Testis (tissue), 2 donors: ENCODE measurements at regions not wholly inside any gene's neighbourhood (a gene's known extent, or its start where the extent isn't known, plus 50 kb on each side); places are given as distances from the start of the nearest gene placed in this dataset.

Source experiments
- DNase-seq: peaks from one replicate; pipeline ENCODE4 v3.0.0-alpha.2; 2019
- H3K27ac ChIP-seq, 2 donors: fragments of 200-600 bp; sonication (generic); one replicate each; pipeline ENCODE4 v1.5.1; 2019
- H3K27me3 ChIP-seq: fragments of 200-600 bp; sonication (generic); one replicate; pipeline ENCODE4 v1.5.1; 2019
- H3K36me3 ChIP-seq: fragments of 200-600 bp; sonication (generic); one replicate; pipeline ENCODE4 v1.5.1; 2017; ENCODE audit warnings: low read depth; ENCODE audit errors: missing control alignments
- H3K4me1 ChIP-seq: fragments of 200-600 bp; sonication (generic); one replicate; pipeline ENCODE4 v1.5.1; 2019
- H3K4me3 ChIP-seq, 2 donors: fragments of 200-600 bp; sonication (generic); one replicate each; pipeline ENCODE4 v1.5.1; 2017 to 2019
- H3K9me3 ChIP-seq: fragments of 200-600 bp; sonication (generic); one replicate; pipeline ENCODE4 v1.5.1; 2017
- CTCF ChIP-seq, 3 experiments: fragments of 450-650 bp in 2 of 3; fragments of 200-600 bp in 1 of 3; sonication (generic) in 1 of 3; IDR thresholded peaks; one replicate each; pipeline ENCODE4 v1.5.1; 2016 to 2019; ENCODE audit warnings: antibody characterized with exemption in 3 of 3, mild to moderate bottlenecking in 2 of 3, moderate library complexity in 1 of 3
- POLR2A ChIP-seq: fragments of 450-650 bp; IDR thresholded peaks from one replicate; pipeline ENCODE4 v1.6.1; 2017; ENCODE audit warnings: antibody characterized with exemption, mild to moderate bottlenecking, moderate library complexity
- WGBS, 2 donors: methylation state at CpG; one replicate each; pipeline ENCODE4 v1.1.5; 2018; 5-methylcytosine and 5-hydroxymethylcytosine counted together
- intact Hi-C: fragments of 100-400 bp; cut with DNase I; formaldehyde crosslinking; loops from one replicate; pipeline ENCODE4 v1.15.1; 2023; ENCODE audit warnings: low total_unique reads

GRCh38 chr5:145044970-145045369, 790.2 kb downstream of the PRELID2 start:
- intact Hi-C loops, result no loop called here
- 92 to 96% methylated on average over 1 of the region's 1 CpG for WGBS, 2 donors

DNA sequence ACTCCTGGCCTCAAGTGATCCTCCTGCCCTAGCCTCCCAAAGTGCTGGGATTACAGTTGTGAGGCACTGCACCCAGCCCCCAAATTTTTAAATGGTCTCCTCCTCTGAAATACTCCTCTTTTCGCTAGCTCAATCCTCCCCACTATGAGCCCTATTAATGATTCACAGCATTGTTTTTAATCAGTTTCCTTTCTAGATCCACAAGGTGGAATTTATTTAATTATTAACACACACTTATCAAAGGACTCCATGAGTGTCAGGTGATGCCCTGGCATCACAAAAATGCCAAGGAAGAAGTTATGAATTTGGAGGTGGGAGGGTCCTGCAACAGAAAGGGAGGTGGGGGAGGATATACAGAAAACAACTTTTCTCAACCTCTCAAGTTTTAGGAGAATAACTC, 806.5 kb downstream of the PRELID2 start:
- no peak for TF ChIP-seq POLR2A
- no peak for TF ChIP-seq CTCF (IDR thresholded peaks at IDR 0.05)
- Histone ChIP-seq H3K9me3 (no peaks in the 10 kb centered on the region), H3K27ac (no peak overlapping the region), H3K27me3 (no peaks in the 10 kb centered on the region), H3K4me1 (no peaks in the 10 kb centered on the region), H3K36me3 (no peaks in the 10 kb centered on the region), H3K4me3 (no peak overlapping the region)
- 80 to 87% methylated on average over 1 of the region's 1 CpG for WGBS, 2 donors
- intact Hi-C loops, result no loop called here
- no peak for DNase-seq

More at GRCh38 chr5:145044970-145045369, 790.2 kb downstream of the PRELID2 start:
- no peaks in the 10 kb centered on the region for H3K4me1 ChIP-seq
- H3K36me3 ChIP-seq, result no peaks in the 10 kb centered on the region
- DNase-seq, result no peak
- H3K9me3 ChIP-seq, result no peaks in the 10 kb centered on the region
- H3K4me3 ChIP-seq, result no peak overlapping the region
- TF ChIP-seq CTCF (IDR thresholded peaks at IDR 0.05), result no peak
- no peak for TF ChIP-seq POLR2A
- no peaks in the 10 kb centered on the region for H3K27me3 ChIP-seq
- H3K27ac ChIP-seq, result no peak overlapping the region

DNA sequence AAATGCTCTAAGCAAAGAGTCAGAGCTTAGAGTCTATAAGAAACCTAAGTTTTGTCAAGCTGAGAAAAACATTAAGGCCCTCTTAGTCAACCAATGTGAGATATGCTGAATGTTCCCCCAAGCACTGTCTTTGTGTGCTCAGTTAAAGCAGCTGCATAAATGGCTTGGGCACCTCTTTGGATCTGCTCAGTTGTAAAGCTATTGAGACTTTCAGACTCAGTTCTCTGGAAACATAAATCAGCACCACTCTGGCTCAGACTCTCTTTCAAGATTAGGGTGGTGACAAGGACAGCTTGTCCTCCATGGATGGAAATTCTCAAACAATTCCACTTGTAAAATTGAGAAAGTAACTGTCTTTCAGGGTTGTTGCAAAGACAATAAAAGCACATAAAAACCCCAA, 807.9 kb downstream of the PRELID2 start:
- no peaks in the 10 kb centered on the region for H3K9me3 ChIP-seq
- no peak overlapping the region for H3K27ac ChIP-seq
- no peak for DNase-seq
- intact Hi-C loops, result no loop called here
- no peaks in the 10 kb centered on the region for H3K27me3 ChIP-seq
- TF ChIP-seq CTCF (IDR thresholded peaks at IDR 0.05) (no peak), POLR2A (no peak)
- no peak overlapping the region for H3K4me3 ChIP-seq
- no peaks in the 10 kb centered on the region for H3K4me1 ChIP-seq
- H3K36me3 ChIP-seq, result no peaks in the 10 kb centered on the region

DNA sequence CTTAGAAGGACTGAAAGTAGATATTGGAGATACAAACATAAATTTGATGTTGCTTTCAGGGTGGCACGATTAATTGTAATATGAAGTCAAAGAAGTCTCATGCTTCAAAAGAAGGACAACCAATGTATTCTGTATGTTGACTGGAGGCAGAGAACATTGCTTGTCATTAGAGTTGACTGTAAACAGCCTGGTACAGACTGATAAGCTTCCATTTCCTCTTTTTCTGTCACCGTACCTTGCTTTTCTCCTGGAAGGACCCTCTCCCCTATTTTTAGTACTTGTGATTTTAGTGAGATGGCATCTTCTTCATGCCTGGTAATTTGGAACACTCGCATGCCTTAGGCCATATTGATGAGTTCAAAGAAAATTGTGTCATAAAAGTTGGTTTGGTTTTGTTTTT, 809.4 kb downstream of the PRELID2 start:
- TF ChIP-seq CTCF (IDR thresholded peaks at IDR 0.05) (no peak), POLR2A (no peak)
- DNase-seq, result no peak
- Histone ChIP-seq H3K36me3 (no peaks in the 10 kb centered on the region), H3K4me3 (no peak overlapping the region), H3K27ac (no peak overlapping the region), H3K27me3 (no peaks in the 10 kb centered on the region), H3K9me3 (no peaks in the 10 kb centered on the region), H3K4me1 (no peaks in the 10 kb centered on the region)
- 83 to 85% methylated on average over 3 of the region's 3 CpGs for WGBS, 2 donors
- intact Hi-C loops, result no loop called here

- no peak for DNase-seq
- Histone ChIP-seq H3K36me3 (no peaks in the 10 kb centered on the region), H3K9me3 (no peaks in the 10 kb centered on the region), H3K27ac (no peak overlapping the region), H3K27me3 (no peaks in the 10 kb centered on the region), H3K4me3 (no peak overlapping the region), H3K4me1 (no peaks in the 10 kb centered on the region)
- WGBS, 2 donors, result 88 to 90% methylated on average over 1 of the region's 1 CpG
- TF ChIP-seq POLR2A (no peak), CTCF (IDR thresholded peaks at IDR 0.05) (no peak)
- intact Hi-C loops, result no loop called here
These were observed 820.0 kb downstream of the PRELID2 start for GRCh38 chr5:145015146-145015545.
